ENCODE measurements at regions not wholly inside any gene's neighbourhood (a gene's known extent, or its start where the extent isn't known, plus 50 kb on each side); places are given as distances from the start of the nearest gene placed in this dataset.

GRCh38 chr4:138320030-138320429 is 77.9 kb upstream of the SLC7A11 start:
- Histone ChIP-seq H3K79me2 (ENCODE audit: low read length) (no peaks in the 10 kb centered on the region), H3K27me3 (ENCODE audit: low read length) (no peaks in the 10 kb centered on the region), H3K9me2 (replicated peaks; ENCODE audit: low read length) (no peaks in the 10 kb centered on the region), H3K27ac (ENCODE audit: low read length) (no peak overlapping the region), H4K20me1 (ENCODE audit: low read length) (no peaks in the 10 kb centered on the region), H3K36me3 (ENCODE audit: low read depth, low read length) (no peaks in the 10 kb centered on the region), H3K9ac (ENCODE audit: low read length) (no peak overlapping the region), H3K4me2 (ENCODE audit: low read length) (no peak overlapping the region), H3F3A (ENCODE audit: low read length, unreplicated experiment) (no peaks in the 10 kb centered on the region), H2AFZ (ENCODE audit: low read length) (no peak overlapping the region), H3K4me1 (ENCODE audit: insufficient read depth, low read length) (no peaks in the 10 kb centered on the region), H3K9me3 (ENCODE audit: low read length) (no peaks in the 10 kb centered on the region), H3K4me3 (ENCODE audit: low read length) (no peak overlapping the region)
- ATAC-seq (no peak), DNase-seq (no peak)
- BruUV-seq (replicated peaks), result no TSS peak
- CTCF ChIA-PET, result no interaction called here
- TF ChIP-seq EZH2 (IDR thresholded peaks at IDR 0.05; ENCODE audit: low read length, unreplicated experiment), result no peak
- no peak for TF ChIP-seq EZH2phosphoT487 (IDR thresholded peaks at IDR 0.05; ENCODE audit: borderline replicate concordance, low read length)
- no peak for TF ChIP-seq CTCF (conservative IDR thresholded peaks at IDR 0.05; ENCODE audit: low read depth, low read length)
- POLR2A ChIA-PET (ENCODE audit: unreplicated experiment), result no interaction called here
- intact Hi-C loops (cut with micrococcal nuclease), result no loop called here

GRCh38 chr4:138317175-138317748 is 75.1 kb upstream of the SLC7A11 start:
- Histone ChIP-seq H3K27me3 (ENCODE audit: low read length) (no peaks in the 10 kb centered on the region), H3F3A (ENCODE audit: low read length, unreplicated experiment) (no peaks in the 10 kb centered on the region), H4K20me1 (ENCODE audit: low read length) (no peaks in the 10 kb centered on the region), H3K9me3 (ENCODE audit: low read length) (no peaks in the 10 kb centered on the region), H3K36me3 (ENCODE audit: low read depth, low read length) (no peaks in the 10 kb centered on the region), H3K27ac (ENCODE audit: low read length) (no peak overlapping the region), H3K4me2 (ENCODE audit: low read length) (no peak overlapping the region), H2AFZ (ENCODE audit: low read length) (no peak overlapping the region), H3K4me1 (ENCODE audit: insufficient read depth, low read length) (no peaks in the 10 kb centered on the region), H3K9ac (ENCODE audit: low read length) (no peak overlapping the region), H3K9me2 (replicated peaks; ENCODE audit: low read length) (no peaks in the 10 kb centered on the region), H3K79me2 (ENCODE audit: low read length) (no peaks in the 10 kb centered on the region), H3K4me3 (ENCODE audit: low read length) (no peak overlapping the region)
- intact Hi-C loops (cut with micrococcal nuclease), result no loop called here
- ChIA-PET POLR2A (ENCODE audit: unreplicated experiment) (no interaction called here), CTCF (no interaction called here)
- ATAC-seq (no peak), DNase-seq (no peak)
- no TSS peak for BruUV-seq (replicated peaks)
- TF ChIP-seq CTCF (conservative IDR thresholded peaks at IDR 0.05; ENCODE audit: low read depth, low read length), result no peak
- no peak for TF ChIP-seq EZH2phosphoT487 (IDR thresholded peaks at IDR 0.05; ENCODE audit: borderline replicate concordance, low read length)
- no peak for TF ChIP-seq EZH2 (IDR thresholded peaks at IDR 0.05; ENCODE audit: low read length, unreplicated experiment)

- DNase-seq, result no peak
- Histone ChIP-seq H3K9me2 (replicated peaks; ENCODE audit: low read length) (no peaks in the 10 kb centered on the region), H4K20me1 (ENCODE audit: low read length) (no peaks in the 10 kb centered on the region), H3K36me3 (ENCODE audit: low read depth, low read length) (no peaks in the 10 kb centered on the region), H3F3A (ENCODE audit: low read length, unreplicated experiment) (no peaks in the 10 kb centered on the region), H3K27ac (ENCODE audit: low read length) (no peak overlapping the region), H3K27me3 (ENCODE audit: low read length) (no peaks in the 10 kb centered on the region), H3K79me2 (ENCODE audit: low read length) (no peaks in the 10 kb centered on the region), H2AFZ (ENCODE audit: low read length) (no peak overlapping the region), H3K4me3 (ENCODE audit: low read length) (no peak overlapping the region), H3K4me1 (ENCODE audit: insufficient read depth, low read length) (peaks cover 16% of the 10 kb centered on the region), H3K9ac (ENCODE audit: low read length) (no peak overlapping the region), H3K9me3 (ENCODE audit: low read length) (no peaks in the 10 kb centered on the region), H3K4me2 (ENCODE audit: low read length) (no peak overlapping the region)
- POLR2A ChIA-PET (ENCODE audit: unreplicated experiment), result no interaction called here
- CTCF ChIA-PET, result no interaction called here
- TF ChIP-seq EZH2phosphoT487 (IDR thresholded peaks at IDR 0.05; ENCODE audit: borderline replicate concordance, low read length) (no peak), EZH2 (IDR thresholded peaks at IDR 0.05; ENCODE audit: low read length, unreplicated experiment) (no peak), CTCF (conservative IDR thresholded peaks at IDR 0.05; ENCODE audit: low read depth, low read length) (no peak)
- BruUV-seq (replicated peaks), result no TSS peak
- ATAC-seq, result no peak
- intact Hi-C loops (cut with micrococcal nuclease), result no loop called here
Measured at GRCh38 chr4:138312536-138312911, 70.4 kb upstream of the SLC7A11 start.

Data from PC-3 (cell line).